GM23338 (cell line): ENCODE measurements at regions not wholly inside any gene's neighbourhood (a gene's known extent, or its start where the extent isn't known, plus 50 kb on each side); places are given as distances from the start of the nearest gene placed in this dataset.

Source experiments
- ATAC-seq: fragments of 200-7000 bp; cut with Tn5 transposase; 3 replicates; pipeline ENCODE4 v1.9.1; 2020
- DNase-seq: peaks from one replicate; pipeline ENCODE4 v3.0.0-alpha.2; 2015; ENCODE audit warnings: low spot score
- H2AFZ ChIP-seq: fragments of 200-600 bp; sonication (generic); 2 replicates; pipeline ENCODE4 v1.8.0; 2016; ENCODE audit warnings: antibody characterized with exemption, mild to moderate bottlenecking, moderate library complexity
- H3F3A ChIP-seq: fragments of 200-600 bp; sonication (generic); replicated peaks from 2 replicates; pipeline ENCODE4 v1.8.0; 2017; ENCODE audit warnings: antibody characterized with exemption, mixed run types, low read depth
- H3K27ac ChIP-seq: fragments of 200-600 bp; sonication (generic); 2 replicates; pipeline ENCODE4 v1.6.1; 2016; ENCODE audit warnings: low read depth
- H3K27me3 ChIP-seq: fragments of 200-600 bp; sonication (generic); 2 replicates; pipeline ENCODE4 v1.8.0; 2016; ENCODE audit warnings: mild to moderate bottlenecking, mixed run types, moderate library complexity; ENCODE audit not compliant: insufficient read depth
- H3K36me3 ChIP-seq: fragments of 200-600 bp; sonication (generic); 2 replicates; pipeline ENCODE4 v1.8.0; 2016; ENCODE audit warnings: mild to moderate bottlenecking; ENCODE audit not compliant: insufficient read depth
- H3K4me1 ChIP-seq: fragments of 200-600 bp; sonication (generic); 2 replicates; pipeline ENCODE4 v1.8.0; 2016; ENCODE audit warnings: mild to moderate bottlenecking, moderate library complexity; ENCODE audit not compliant: insufficient read depth
- H3K4me2 ChIP-seq: fragments of 200-600 bp; sonication (generic); 2 replicates; pipeline ENCODE4 v1.7.1; 2017; ENCODE audit warnings: mixed run types
- H3K4me3 ChIP-seq: fragments of 200-600 bp; sonication (generic); 2 replicates; pipeline ENCODE4 v1.6.1; 2016; ENCODE audit warnings: mixed run types
- H3K79me2 ChIP-seq: fragments of 200-600 bp; sonication (generic); replicated peaks from 2 replicates; pipeline ENCODE4 v1.8.0; 2017; ENCODE audit warnings: mild to moderate bottlenecking; ENCODE audit not compliant: insufficient read depth
- H3K9me2 ChIP-seq: fragments of 200-600 bp; sonication (generic); 2 replicates; pipeline ENCODE4 v1.8.0; 2017; ENCODE audit not compliant: insufficient read depth
- H4K20me1 ChIP-seq: fragments of 200-600 bp; sonication (generic); replicated peaks from 2 replicates; pipeline ENCODE4 v1.8.0; 2017; ENCODE audit warnings: mild to moderate bottlenecking; ENCODE audit not compliant: insufficient read depth
- H3K27ac Mint-ChIP-seq: 2 replicates; pipeline ENCODE4 v1.8.0; 2020; ENCODE audit warnings: inconsistent platforms, mild to moderate bottlenecking, moderate library complexity, mixed read lengths
- H3K27me3 Mint-ChIP-seq: 3 replicates; pipeline ENCODE4 v1.8.0; 2022; ENCODE audit warnings: low read depth, mild to moderate bottlenecking, moderate library complexity, mixed read lengths, inconsistent platforms; ENCODE audit not compliant: insufficient read depth, poor library complexity
- H3K36me3 Mint-ChIP-seq: 3 replicates; pipeline ENCODE4 v1.8.0; 2021; ENCODE audit warnings: low read depth, mild to moderate bottlenecking, inconsistent platforms, moderate library complexity, mixed read lengths
- H3K4me1 Mint-ChIP-seq: 3 replicates; pipeline ENCODE4 v1.8.0; 2020; ENCODE audit warnings: mild to moderate bottlenecking, inconsistent platforms, mixed read lengths
- H3K4me3 Mint-ChIP-seq: 3 replicates; pipeline ENCODE4 v1.8.0; 2021; ENCODE audit warnings: moderate library complexity, mild to moderate bottlenecking, inconsistent platforms, mixed read lengths
- H3K9me3 Mint-ChIP-seq: 3 replicates; pipeline ENCODE4 v1.8.0; 2020; ENCODE audit warnings: moderate library complexity, mild to moderate bottlenecking, inconsistent platforms, mixed read lengths
- ETS1 ChIP-seq: IDR thresholded peaks from 2 replicates; pipeline ENCODE4 v1.6.1; 2016; ENCODE audit warnings: antibody characterized with exemption
- EZH2 ChIP-seq: fragments of 200-600 bp; sonication (generic); IDR thresholded peaks from one replicate; pipeline ENCODE4 v1.8.0; 2017; ENCODE audit warnings: antibody characterized with exemption, mild to moderate bottlenecking, low read depth; ENCODE audit not compliant: unreplicated experiment
- EZH2phosphoT487 ChIP-seq: fragments of 200-600 bp; sonication (generic); IDR thresholded peaks from one replicate; pipeline ENCODE4 v1.8.1; 2018; ENCODE audit warnings: antibody characterized with exemption; ENCODE audit not compliant: unreplicated experiment
- NANOG ChIP-seq: IDR thresholded peaks from 2 replicates; pipeline ENCODE4 v1.6.1; 2016; ENCODE audit warnings: antibody characterized with exemption, borderline replicate concordance
- POLR2AphosphoS5 ChIP-seq: IDR thresholded peaks from 2 replicates; pipeline ENCODE4 v1.6.1; 2016; ENCODE audit warnings: antibody characterized with exemption, low read depth
- REST ChIP-seq: IDR thresholded peaks from one replicate; pipeline ENCODE4 v1.6.1; 2018; ENCODE audit warnings: antibody characterized with exemption; ENCODE audit not compliant: unreplicated experiment
- STAT1 ChIP-seq: IDR thresholded peaks from one replicate; pipeline ENCODE4 v1.6.1; 2016; ENCODE audit warnings: antibody characterized with exemption; ENCODE audit not compliant: unreplicated experiment
- ZNF331 ChIP-seq: fragments of 250-450 bp; sonication (Bioruptor Pico); IDR thresholded peaks from 2 replicates; pipeline ENCODE4 v1.5.0; 2020; ENCODE audit warnings: low read depth, mild to moderate bottlenecking, moderate library complexity
- TF ChIP-seq, protein P1 (sequence below), 2 experiments: fragments of 200-600 bp in 1 of 2; sonication (generic) in 1 of 2; conservative IDR thresholded peaks; 2 replicates each; pipeline versions ENCODE4 v1.5.1 to v1.6.1; 2016 to 2017; ENCODE audit warnings: antibody characterized with exemption in 2 of 2, low read depth in 2 of 2, mild to moderate bottlenecking in 2 of 2, moderate library complexity in 1 of 2

GRCh38 chr13:99143904-99144303 lies 56.8 kb upstream of the UBAC2 start:
- Mint-ChIP-seq H3K4me3 (no peak overlapping the region), H3K36me3 (peaks cover 15% of the 10 kb centered on the region; the same call in 2 of the 3 replicates), H3K4me1 (no peaks in the 10 kb centered on the region), H3K27me3 (peaks cover 4% of the 10 kb centered on the region), H3K9me3 (peaks cover 21% of the 10 kb centered on the region), H3K27ac (no peak overlapping the region)
- Histone ChIP-seq H3K4me3 (no peak overlapping the region), H3K4me1 (no peaks in the 10 kb centered on the region), H3K27me3 (no peaks in the 10 kb centered on the region), H3K36me3 (no peaks in the 10 kb centered on the region), H3K9me2 (no peaks in the 10 kb centered on the region), H2AFZ (no peak overlapping the region), H3K27ac (no peak overlapping the region), H4K20me1 (no peaks in the 10 kb centered on the region), H3K4me2 (no peak overlapping the region), H3K79me2 (no peaks in the 10 kb centered on the region), H3F3A (no peaks in the 10 kb centered on the region)
- ATAC-seq (no peak), DNase-seq (no peak)
- TF ChIP-seq EZH2phosphoT487, result no peak

DNA sequence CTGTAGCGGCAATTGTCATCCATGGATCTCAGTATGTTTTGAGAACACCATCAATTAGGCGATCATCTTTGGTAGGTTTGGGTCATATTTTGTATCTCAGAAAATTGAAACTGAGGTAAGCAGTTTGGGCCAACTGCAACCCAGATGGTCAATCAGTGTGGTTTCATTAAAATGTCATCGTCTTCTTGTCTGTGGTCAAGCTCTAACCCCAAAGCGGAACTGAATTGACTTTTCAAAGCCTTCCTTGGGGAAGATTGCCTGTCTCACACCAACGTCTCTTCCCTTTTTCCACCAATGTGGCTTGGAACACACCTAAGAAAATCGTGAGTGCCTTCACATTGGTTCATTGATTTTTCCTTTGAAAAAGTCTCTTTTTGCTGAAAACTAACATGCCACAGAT lies 56.3 kb upstream of the UBAC2 start:
- H3K9me3 Mint-ChIP-seq, result peaks cover 21% of the 10 kb centered on the region
- no peaks in the 10 kb centered on the region for H3K36me3 ChIP-seq
- H3K4me3 Mint-ChIP-seq, result no peak overlapping the region
- H3K36me3 Mint-ChIP-seq, result peaks cover 15% of the 10 kb centered on the region; the same call in 2 of the 3 replicates
- no peaks in the 10 kb centered on the region for H3K4me1 Mint-ChIP-seq
- H3K4me3 ChIP-seq, result no peak overlapping the region
- DNase-seq, result no peak
- H3K4me1 ChIP-seq, result no peaks in the 10 kb centered on the region
- H4K20me1 ChIP-seq, result no peaks in the 10 kb centered on the region
- H2AFZ ChIP-seq, result no peak overlapping the region; the same call in 1 of the 2 replicates
- H3K79me2 ChIP-seq, result no peaks in the 10 kb centered on the region
- peaks cover 4% of the 10 kb centered on the region for H3K27me3 Mint-ChIP-seq
- no peak for ATAC-seq
- no peak overlapping the region for H3K27ac Mint-ChIP-seq
- H3K4me2 ChIP-seq, result no peak overlapping the region
- no peaks in the 10 kb centered on the region for H3F3A ChIP-seq
- no peak for TF ChIP-seq ZNF331 (CRISPR knock-in tag)
- no peak for TF ChIP-seq EZH2
- TF ChIP-seq POLR2AphosphoS5, result no peak
- TF ChIP-seq, protein P1, sequence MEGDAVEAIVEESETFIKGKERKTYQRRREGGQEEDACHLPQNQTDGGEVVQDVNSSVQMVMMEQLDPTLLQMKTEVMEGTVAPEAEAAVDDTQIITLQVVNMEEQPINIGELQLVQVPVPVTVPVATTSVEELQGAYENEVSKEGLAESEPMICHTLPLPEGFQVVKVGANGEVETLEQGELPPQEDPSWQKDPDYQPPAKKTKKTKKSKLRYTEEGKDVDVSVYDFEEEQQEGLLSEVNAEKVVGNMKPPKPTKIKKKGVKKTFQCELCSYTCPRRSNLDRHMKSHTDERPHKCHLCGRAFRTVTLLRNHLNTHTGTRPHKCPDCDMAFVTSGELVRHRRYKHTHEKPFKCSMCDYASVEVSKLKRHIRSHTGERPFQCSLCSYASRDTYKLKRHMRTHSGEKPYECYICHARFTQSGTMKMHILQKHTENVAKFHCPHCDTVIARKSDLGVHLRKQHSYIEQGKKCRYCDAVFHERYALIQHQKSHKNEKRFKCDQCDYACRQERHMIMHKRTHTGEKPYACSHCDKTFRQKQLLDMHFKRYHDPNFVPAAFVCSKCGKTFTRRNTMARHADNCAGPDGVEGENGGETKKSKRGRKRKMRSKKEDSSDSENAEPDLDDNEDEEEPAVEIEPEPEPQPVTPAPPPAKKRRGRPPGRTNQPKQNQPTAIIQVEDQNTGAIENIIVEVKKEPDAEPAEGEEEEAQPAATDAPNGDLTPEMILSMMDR (conservative IDR thresholded peaks at IDR 0.05; ENCODE audit: low read depth in 2 of 2), result no peak
- TF ChIP-seq REST, result no peak
- no peak for TF ChIP-seq STAT1
- TF ChIP-seq ETS1, result no peak
- no peak for TF ChIP-seq NANOG
- H3K27ac ChIP-seq, result no peak overlapping the region
- H3K27me3 ChIP-seq, result no peaks in the 10 kb centered on the region
- no peaks in the 10 kb centered on the region for H3K9me2 ChIP-seq
